GM18870 (cell line): ENCODE measurements at regions not wholly inside any gene's neighbourhood (a gene's known extent, or its start where the extent isn't known, plus 50 kb on each side); places are given as distances from the start of the nearest gene placed in this dataset.

Experiments
- ATAC-seq: cut with Tn5 transposase; IDR thresholded peaks from one replicate; pipeline ENCODE4 v1.9.1; 2021; ENCODE audit warnings: moderate library complexity; ENCODE audit not compliant: unreplicated experiment

DNA sequence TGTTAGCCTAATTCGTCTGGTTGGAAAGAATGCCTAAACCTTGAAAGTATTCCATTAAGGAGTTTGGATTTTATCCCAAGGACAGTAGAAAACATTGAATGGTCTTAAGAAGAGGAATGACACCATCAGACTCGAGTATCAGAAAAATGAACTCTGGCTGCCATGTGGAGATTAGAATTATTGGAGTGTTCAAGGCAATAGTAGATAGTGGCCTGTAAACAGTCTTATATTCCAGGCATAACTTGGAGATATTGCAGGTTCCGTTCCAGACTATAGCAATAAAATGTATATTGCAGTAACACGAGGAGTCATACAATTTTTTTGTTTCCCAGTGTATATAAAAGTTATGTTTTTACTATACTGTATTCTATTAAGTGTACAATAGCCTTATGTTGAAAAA, 130.9 kb downstream of the GDAP2 start:
- no peak for ATAC-seq

DNA sequence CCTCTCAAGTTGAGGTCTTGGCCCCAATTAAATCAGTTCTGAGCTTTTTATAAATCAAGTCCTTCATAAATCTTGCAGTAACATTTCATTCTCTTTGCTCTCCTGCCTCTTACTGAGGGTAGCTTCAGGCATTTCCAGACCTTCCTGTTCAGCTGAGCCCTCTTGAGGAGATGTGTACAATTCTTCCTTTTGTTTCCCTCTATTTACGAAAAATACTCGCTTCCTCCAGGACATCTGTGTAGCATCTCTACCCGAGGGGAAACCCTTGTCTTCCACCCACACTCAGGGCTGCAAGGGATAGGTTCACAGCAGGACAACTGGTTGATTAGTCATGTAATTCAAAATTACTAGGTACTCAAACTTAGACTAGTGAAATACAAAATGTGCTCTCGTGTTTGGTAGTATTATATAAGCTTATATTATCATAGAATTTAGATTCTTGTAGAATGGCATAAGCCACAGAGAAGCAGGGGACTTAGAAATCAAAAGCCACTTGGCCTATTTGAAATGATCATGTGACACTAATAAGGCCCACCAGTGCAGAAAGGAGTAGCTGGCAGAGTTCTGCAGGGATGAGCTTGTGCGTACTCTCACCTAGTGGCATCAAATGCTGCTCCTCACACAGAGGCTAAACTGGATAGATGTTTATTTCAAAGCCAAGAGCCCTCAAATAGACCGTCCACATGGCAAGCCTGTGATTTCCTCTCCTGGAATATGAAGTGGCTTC, 126.7 kb downstream of the GDAP2 start:
- no peak for ATAC-seq

DNA sequence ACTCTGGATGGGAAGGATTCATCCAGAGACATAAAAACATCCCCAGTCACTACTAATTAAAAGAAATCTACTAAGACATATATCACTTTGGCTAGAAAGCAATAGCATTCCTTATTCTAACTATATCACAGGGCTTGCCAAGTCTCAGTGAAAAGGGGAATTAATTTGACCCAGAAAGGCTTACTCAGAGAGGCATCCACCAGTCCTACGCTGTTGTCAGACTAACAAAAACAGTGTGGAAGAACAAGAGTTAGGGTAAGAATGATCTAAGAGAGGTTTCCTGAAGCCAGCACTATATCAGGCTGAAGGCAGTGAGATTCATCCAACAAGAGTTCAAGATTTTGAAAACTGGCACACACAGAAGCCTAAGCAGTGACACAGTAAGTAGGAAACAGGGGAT, 126.1 kb downstream of the GDAP2 start:
- no peak for ATAC-seq

DNA sequence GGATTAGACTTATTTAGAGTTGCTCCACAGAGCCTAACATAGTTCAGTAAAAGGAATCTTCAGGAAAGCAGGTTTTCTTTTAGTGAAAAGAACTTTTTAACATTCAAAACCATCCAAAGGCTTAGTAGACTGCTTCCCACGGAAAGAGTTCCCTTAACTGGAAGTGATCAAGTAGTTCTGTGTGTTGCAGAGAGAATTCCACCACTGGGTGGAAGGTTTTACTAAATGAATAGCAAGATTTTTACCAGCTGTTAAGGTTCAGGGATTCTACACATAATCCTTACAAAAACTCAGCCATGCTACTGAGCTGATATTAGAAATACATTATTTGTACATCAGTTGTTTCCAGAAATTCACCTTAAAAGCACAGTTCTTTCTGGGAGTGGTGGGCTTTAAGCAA, 119.7 kb downstream of the GDAP2 start:
- no peak for ATAC-seq

DNA sequence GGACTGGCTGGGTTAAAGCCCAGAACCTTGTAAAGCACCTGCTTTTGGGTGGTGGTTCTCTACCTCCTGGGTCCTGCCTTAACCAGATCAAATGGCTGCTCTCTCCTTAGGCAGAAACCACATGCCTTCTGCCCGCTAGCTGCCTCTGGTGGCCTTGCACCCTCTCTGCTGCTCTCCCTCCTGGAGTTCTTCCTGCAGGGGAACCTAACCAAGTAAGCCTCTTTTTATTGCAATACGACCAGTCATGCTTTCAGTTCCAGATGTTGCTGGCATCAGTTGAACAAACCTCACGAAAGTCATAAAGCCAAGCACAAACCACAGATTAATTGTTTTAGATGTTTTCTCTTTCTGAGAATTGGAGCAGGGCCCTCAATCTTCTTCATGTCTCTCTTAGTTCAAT, 118.9 kb downstream of the GDAP2 start:
- no peak for ATAC-seq

DNA sequence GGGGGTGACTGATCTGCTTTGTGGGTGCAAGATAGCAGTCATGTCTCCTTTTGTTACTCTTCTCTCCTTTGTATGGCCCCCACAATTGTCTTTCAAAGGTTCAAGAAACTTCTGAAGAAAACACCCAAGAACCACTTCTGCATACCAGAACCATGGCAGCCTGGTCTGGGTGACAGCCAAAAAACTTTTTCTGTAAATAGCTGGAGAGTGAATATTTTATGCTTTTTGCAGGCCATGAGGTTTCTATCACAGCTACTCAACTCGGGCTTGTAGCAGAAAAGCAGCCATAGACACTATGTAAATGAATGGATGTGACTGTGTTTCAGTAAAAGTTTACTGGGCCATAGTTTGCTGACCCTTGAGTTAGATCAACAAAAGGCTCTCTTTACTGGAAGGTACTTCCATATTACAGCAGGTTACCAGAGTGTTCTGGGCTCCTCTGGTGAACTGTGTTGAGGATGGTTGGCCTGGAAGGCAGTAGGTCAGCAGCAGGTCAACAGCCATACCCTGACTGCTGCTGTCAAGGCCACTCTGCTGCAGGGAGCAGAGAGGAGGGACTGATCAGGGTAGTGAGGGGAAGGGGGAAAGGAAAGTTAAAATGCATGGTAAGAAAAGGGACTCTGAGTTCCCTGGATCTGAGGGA, 116.4 kb downstream of the GDAP2 start:
- ATAC-seq, result no peak
